ENCODE measurements at regions not wholly inside any gene's neighbourhood (a gene's known extent, or its start where the extent isn't known, plus 50 kb on each side); places are given as distances from the start of the nearest gene placed in this dataset.

DNA sequence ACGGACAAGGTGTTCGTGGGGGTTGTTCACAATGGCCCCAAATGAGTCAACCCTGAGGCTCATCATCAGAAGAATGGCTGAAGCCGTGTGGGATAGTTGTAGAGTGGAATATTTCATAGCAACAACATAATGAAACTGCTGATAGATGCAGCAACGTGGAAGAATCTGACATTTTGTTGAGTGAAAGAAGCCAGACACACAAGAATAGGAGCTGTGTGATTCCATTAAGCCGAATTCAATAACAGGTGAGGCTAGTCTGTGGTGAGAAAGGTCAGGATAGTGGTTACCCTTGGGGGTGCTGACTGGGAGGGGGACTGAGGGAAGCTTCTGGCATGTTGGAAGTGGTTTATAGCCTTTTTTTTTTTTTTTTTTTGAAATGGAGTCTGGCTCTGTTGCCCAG is 144.0 kb downstream of the SMAD6 start:
- Mint-ChIP-seq H3K4me3 (no peak overlapping the region), H3K4me1 (peaks cover 10% of the 10 kb centered on the region), H3K9me3 (no peaks in the 10 kb centered on the region), H3K27me3 (ENCODE audit: low read depth) (peaks cover 25% of the 10 kb centered on the region), H3K27ac (ENCODE audit: unreplicated experiment) (no peak overlapping the region), H3K36me3 (ENCODE audit: low read depth) (no peaks in the 10 kb centered on the region)
- DNase-seq (ENCODE audit: low read depth, low spot score) = no peak
- TF ChIP-seq, protein P1, sequence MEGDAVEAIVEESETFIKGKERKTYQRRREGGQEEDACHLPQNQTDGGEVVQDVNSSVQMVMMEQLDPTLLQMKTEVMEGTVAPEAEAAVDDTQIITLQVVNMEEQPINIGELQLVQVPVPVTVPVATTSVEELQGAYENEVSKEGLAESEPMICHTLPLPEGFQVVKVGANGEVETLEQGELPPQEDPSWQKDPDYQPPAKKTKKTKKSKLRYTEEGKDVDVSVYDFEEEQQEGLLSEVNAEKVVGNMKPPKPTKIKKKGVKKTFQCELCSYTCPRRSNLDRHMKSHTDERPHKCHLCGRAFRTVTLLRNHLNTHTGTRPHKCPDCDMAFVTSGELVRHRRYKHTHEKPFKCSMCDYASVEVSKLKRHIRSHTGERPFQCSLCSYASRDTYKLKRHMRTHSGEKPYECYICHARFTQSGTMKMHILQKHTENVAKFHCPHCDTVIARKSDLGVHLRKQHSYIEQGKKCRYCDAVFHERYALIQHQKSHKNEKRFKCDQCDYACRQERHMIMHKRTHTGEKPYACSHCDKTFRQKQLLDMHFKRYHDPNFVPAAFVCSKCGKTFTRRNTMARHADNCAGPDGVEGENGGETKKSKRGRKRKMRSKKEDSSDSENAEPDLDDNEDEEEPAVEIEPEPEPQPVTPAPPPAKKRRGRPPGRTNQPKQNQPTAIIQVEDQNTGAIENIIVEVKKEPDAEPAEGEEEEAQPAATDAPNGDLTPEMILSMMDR (conservative IDR thresholded peaks at IDR 0.05) = no peak

DNA sequence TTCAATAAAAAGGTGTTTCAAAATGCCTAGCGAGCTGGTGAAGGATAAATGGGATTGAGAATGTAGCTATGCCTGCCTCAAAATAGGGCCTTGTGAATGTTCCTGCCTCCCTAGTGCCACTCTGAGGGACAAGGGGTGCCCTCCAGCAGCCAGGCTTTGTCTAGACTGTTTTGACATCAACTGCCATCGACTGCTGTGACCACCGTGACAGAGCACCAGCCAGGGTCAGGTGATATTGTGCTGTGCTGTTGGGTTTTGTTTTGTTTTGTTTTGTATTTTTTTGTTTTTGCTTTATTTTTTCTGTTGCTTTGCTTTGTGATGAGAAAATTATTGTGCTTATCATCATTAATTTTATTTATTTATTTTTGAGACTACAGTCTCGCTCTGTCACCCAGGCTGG is 144.8 kb downstream of the SMAD6 start:
- H3K4me1 Mint-ChIP-seq = peaks cover 18% of the 10 kb centered on the region
- H3K27me3 Mint-ChIP-seq (ENCODE audit: low read depth) = peaks cover 21% of the 10 kb centered on the region
- no peak for DNase-seq (ENCODE audit: low read depth, low spot score)
- no peaks in the 10 kb centered on the region for H3K36me3 Mint-ChIP-seq (ENCODE audit: low read depth)
- TF ChIP-seq, protein P1 (conservative IDR thresholded peaks at IDR 0.05) = no peak
- H3K27ac Mint-ChIP-seq (ENCODE audit: unreplicated experiment) = no peak overlapping the region
- no peaks in the 10 kb centered on the region for H3K9me3 Mint-ChIP-seq
- no peak overlapping the region for H3K4me3 Mint-ChIP-seq

DNA sequence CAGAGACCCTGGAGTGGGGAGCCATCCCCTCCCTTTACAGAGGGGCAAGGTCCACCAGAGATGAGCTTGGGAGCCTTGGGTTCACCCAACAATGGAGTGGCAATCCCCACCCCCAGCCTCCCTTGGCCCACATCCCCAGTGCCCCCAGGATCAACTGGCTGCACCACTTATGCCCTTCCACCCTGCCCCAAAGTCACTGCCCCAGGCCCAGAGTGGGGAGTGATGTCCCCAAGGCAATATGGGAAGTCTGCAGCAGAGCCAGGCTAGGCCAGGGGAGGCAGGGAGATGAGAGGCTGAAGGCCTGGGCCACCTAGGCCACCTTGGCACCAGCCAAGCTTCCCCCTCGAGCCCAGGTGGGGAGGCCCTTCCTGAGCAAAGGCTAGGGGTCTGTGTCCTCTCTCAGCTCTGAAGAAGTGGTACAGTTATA is 145.5 kb downstream of the SMAD6 start:
- Mint-ChIP-seq H3K9me3 (no peaks in the 10 kb centered on the region), H3K36me3 (ENCODE audit: low read depth) (no peaks in the 10 kb centered on the region), H3K27ac (ENCODE audit: unreplicated experiment) (no peak overlapping the region), H3K4me1 (peaks cover 20% of the 10 kb centered on the region), H3K27me3 (ENCODE audit: low read depth) (peaks cover 21% of the 10 kb centered on the region), H3K4me3 (no peak overlapping the region)
- DNase-seq (ENCODE audit: low read depth, low spot score) = no peak
- TF ChIP-seq, protein P1 (conservative IDR thresholded peaks at IDR 0.05) = no peak

DNA sequence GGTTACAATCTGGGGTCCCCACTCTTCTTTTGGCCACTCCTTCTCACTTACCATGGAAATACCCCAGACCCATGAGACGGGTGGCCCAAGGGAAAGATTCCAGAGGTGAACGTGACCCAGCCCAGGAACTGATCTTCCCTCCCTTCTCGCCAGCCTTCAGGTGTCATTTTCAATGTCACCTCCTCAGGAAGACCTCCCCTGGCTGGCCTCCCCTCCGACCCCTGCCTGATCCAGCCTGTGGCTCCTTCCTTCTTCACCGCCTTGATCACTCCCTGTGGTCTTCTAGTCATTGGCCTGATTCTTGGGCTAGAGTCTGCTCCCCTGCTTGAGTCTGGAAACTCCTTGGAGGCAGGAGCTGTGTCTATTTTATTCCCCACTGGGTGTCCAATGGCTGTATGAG is 146.1 kb downstream of the SMAD6 start:
- no peak for DNase-seq (ENCODE audit: low read depth, low spot score)
- no peak overlapping the region for H3K4me3 Mint-ChIP-seq
- no peak overlapping the region for H3K27ac Mint-ChIP-seq (ENCODE audit: unreplicated experiment)
- no peaks in the 10 kb centered on the region for H3K36me3 Mint-ChIP-seq (ENCODE audit: low read depth)
- H3K27me3 Mint-ChIP-seq (ENCODE audit: low read depth) = peaks cover 20% of the 10 kb centered on the region
- H3K4me1 Mint-ChIP-seq = peaks cover 17% of the 10 kb centered on the region
- no peaks in the 10 kb centered on the region for H3K9me3 Mint-ChIP-seq
- TF ChIP-seq, protein P1 (conservative IDR thresholded peaks at IDR 0.05) = no peak

DNA sequence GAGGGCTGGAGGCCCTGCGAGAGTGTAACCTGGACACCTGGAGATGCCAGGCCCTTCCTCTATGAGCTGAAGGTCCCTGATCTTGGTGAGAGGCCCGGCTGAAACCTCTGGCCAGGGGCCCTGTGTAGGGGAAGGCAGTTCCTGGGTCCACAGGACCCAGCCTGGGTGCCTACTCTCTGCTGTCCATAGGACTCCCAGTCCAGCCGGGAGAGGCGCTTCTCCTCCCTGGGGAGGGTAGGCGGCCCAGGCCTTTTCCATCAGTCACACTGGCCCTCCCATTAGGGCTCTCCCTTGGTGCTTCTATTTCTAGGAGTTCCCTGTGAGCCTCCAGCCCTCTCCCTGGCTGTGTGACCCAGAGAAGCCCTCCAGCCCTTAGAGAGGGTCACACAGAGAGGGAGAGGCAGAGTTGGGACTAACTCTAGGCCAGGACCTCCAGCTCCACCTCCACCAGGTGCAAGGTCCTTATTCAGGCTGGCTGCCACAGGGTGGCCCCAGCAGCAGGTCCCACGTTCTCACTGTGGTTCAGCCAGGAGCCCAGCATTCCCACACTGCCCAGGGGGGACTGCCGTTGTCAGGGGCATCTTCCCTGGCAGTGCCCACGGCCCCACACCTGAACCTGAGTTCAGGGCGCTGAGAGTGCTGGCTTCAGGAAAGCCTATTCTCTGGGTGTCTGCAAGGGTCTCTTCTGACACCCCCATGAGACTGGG is 146.8 kb downstream of the SMAD6 start:
- DNase-seq (ENCODE audit: low read depth, low spot score) = no peak
- Mint-ChIP-seq H3K4me3 (no peak overlapping the region), H3K36me3 (ENCODE audit: low read depth) (no peaks in the 10 kb centered on the region), H3K27ac (ENCODE audit: unreplicated experiment) (no peak overlapping the region), H3K9me3 (no peaks in the 10 kb centered on the region), H3K4me1 (peaks cover 18% of the 10 kb centered on the region), H3K27me3 (ENCODE audit: low read depth) (peaks cover 16% of the 10 kb centered on the region)
- TF ChIP-seq, protein P1 (conservative IDR thresholded peaks at IDR 0.05) = no peak

All from neural crest cell (in vitro differentiated cells).